Lower leg skin (tissue), 3 donors: ENCODE measurements at regions not wholly inside any gene's neighbourhood (a gene's known extent, or its start where the extent isn't known, plus 50 kb on each side); places are given as distances from the start of the nearest gene placed in this dataset.

Experiments used
- POLR2A ChIP-seq, 2 donors: fragments of 450-650 bp; IDR thresholded peaks; one replicate each; pipeline ENCODE4 v1.6.1; 2016 to 2017; ENCODE audit warnings: antibody characterized with exemption in 2 of 2, mild to moderate bottlenecking in 1 of 2, moderate library complexity in 1 of 2
- TF ChIP-seq, protein P1 (sequence below), 3 donors: fragments of 450-650 bp; IDR thresholded peaks; one replicate each; pipeline ENCODE4 v1.5.1; 2016; ENCODE audit warnings: antibody characterized with exemption in 3 of 3, mild to moderate bottlenecking in 3 of 3, moderate library complexity in 2 of 3

DNA sequence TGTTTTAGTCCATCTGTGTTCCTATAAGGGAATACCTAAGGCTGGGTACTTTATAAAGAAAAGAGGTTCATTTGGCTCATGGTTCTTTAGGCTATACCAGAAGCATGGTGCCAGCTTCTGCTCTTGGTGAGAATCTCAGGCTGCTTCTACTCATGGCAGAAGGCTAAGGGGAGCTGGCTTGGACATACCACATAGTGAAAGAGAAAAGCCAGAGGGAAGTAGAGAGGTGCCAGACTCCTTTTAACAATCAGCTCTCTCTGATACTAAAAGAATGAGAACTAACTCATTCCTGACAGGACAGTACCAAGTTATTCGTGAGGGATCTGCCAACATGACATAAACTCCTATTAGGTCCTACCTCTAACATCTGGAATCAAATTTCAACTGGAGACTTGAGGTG, 1250.2 kb upstream of the CNTN5 start:
- TF ChIP-seq, protein P1, sequence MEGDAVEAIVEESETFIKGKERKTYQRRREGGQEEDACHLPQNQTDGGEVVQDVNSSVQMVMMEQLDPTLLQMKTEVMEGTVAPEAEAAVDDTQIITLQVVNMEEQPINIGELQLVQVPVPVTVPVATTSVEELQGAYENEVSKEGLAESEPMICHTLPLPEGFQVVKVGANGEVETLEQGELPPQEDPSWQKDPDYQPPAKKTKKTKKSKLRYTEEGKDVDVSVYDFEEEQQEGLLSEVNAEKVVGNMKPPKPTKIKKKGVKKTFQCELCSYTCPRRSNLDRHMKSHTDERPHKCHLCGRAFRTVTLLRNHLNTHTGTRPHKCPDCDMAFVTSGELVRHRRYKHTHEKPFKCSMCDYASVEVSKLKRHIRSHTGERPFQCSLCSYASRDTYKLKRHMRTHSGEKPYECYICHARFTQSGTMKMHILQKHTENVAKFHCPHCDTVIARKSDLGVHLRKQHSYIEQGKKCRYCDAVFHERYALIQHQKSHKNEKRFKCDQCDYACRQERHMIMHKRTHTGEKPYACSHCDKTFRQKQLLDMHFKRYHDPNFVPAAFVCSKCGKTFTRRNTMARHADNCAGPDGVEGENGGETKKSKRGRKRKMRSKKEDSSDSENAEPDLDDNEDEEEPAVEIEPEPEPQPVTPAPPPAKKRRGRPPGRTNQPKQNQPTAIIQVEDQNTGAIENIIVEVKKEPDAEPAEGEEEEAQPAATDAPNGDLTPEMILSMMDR (IDR thresholded peaks at IDR 0.05) = no peak
- TF ChIP-seq POLR2A (IDR thresholded peaks at IDR 0.05) = no peak
